Endothelial cell of umbilical vein (primary cell): ENCODE measurements at regions not wholly inside any gene's neighbourhood (a gene's known extent, or its start where the extent isn't known, plus 50 kb on each side); places are given as distances from the start of the nearest gene placed in this dataset.

Source experiments
- BruUV-seq: library from RNA; stranded (reverse); fragments of 400-500 nt; replicated peaks from 2 replicates; lab custom pipeline; 2021; lab: Mats Ljungman, UMichigan
- CTCF ChIA-PET: fragments of 300-600, 350-600 bp; sonication (Branson Sonifier 250); formaldehyde crosslinking; loops from one replicate; lab custom pipeline; 2021; ENCODE audit warnings: antibody characterized with exemption, inconsistent platforms; lab: Charles Lee
- POLR2A ChIA-PET: fragments of 300-600, 350-600 bp; sonication (Branson Sonifier 250); formaldehyde crosslinking; loops from one replicate; lab custom pipeline; 2021; ENCODE audit warnings: antibody characterized with exemption, inconsistent platforms; lab: Charles Lee
- DNase-seq: peaks from one replicate; pipeline ENCODE4 v3.0.0-alpha.2; 2011; ENCODE audit warnings: low read depth, low spot score
- FAIRE-seq: peaks from 2 replicates; lab custom pipeline; 2011; peaks lifted over from hg19 to GRCh38; lab: Jason Lieb, UNC
- H2AFZ ChIP-seq: 2 replicates; pipeline ENCODE4 v1.6.0; 2012; ENCODE audit warnings: low read depth, low read length, control low read depth, inconsistent platforms
- H3K27ac ChIP-seq: 2 replicates; pipeline ENCODE4 v1.5.1; 2011; ENCODE audit warnings: low read depth, mild to moderate bottlenecking, control low read depth, low read length, moderate library complexity; ENCODE audit not compliant: insufficient read depth
- H3K27me3 ChIP-seq, 2 experiments: 2 replicates each; pipeline versions ENCODE4 v1.6.0 to v1.6.1; 2011; ENCODE audit warnings: low read length in 2 of 2, mixed read lengths in 1 of 2; ENCODE audit not compliant: control insufficient read depth in 2 of 2, insufficient read depth in 2 of 2
- H3K36me3 ChIP-seq, 2 experiments: 2 replicates in 1 of 2; 3 replicates in 1 of 2; pipeline ENCODE4 v1.5.1; 2011; ENCODE audit warnings: low read length in 2 of 2, mild to moderate bottlenecking in 1 of 2, moderate library complexity in 1 of 2; ENCODE audit not compliant: control insufficient read depth in 2 of 2, insufficient read depth in 2 of 2; ENCODE audit errors: extremely low read depth in 1 of 2
- H3K4me1 ChIP-seq: 3 replicates; pipeline ENCODE4 v1.5.1; 2011; ENCODE audit warnings: mild to moderate bottlenecking, low read length; ENCODE audit not compliant: control insufficient read depth, insufficient read depth; ENCODE audit errors: extremely low read depth
- H3K4me2 ChIP-seq: 2 replicates; pipeline ENCODE4 v1.6.1; 2011; ENCODE audit warnings: low read length, control low read depth, mixed read lengths; ENCODE audit not compliant: insufficient read depth
- H3K4me3 ChIP-seq, 3 experiments: fragments of 200-600 bp in 1 of 3; sonication (generic), shearing (Covaris generic) in 1 of 3; replicated peaks in 1 of 3; 2 replicates each; pipeline ENCODE4 v1.5.1; 2011 to 2016; ENCODE audit warnings: control low read depth in 3 of 3, low read length in 3 of 3, mild to moderate bottlenecking in 2 of 3, inconsistent platforms in 1 of 3, low read depth in 1 of 3, moderate library complexity in 1 of 3; ENCODE audit not compliant: insufficient read depth in 1 of 3
- H3K79me2 ChIP-seq: 2 replicates; pipeline ENCODE4 v1.6.0; 2012; ENCODE audit warnings: low read length, inconsistent platforms; ENCODE audit not compliant: control insufficient read depth, insufficient read depth
- H3K9ac ChIP-seq: replicated peaks from 2 replicates; pipeline ENCODE3; 2011; ENCODE audit warnings: low read length, control low read depth; ENCODE audit not compliant: insufficient read depth; ENCODE audit errors: extremely low read depth
- H3K9me1 ChIP-seq: replicated peaks from 3 replicates; pipeline ENCODE4 v1.6.0; 2011; ENCODE audit warnings: mild to moderate bottlenecking, low read length; ENCODE audit not compliant: control insufficient read depth, insufficient read depth; ENCODE audit errors: extremely low read depth
- H3K9me3 ChIP-seq: replicated peaks from 2 replicates; pipeline ENCODE4 v1.5.1; 2012; ENCODE audit warnings: low read length, inconsistent platforms; ENCODE audit not compliant: control insufficient read depth, insufficient read depth
- H4K20me1 ChIP-seq: replicated peaks from 2 replicates; pipeline ENCODE3; 2011; ENCODE audit warnings: mild to moderate bottlenecking, low read length; ENCODE audit not compliant: control insufficient read depth, insufficient read depth; ENCODE audit errors: extremely low read depth
- CTCF ChIP-seq, 2 donors: IDR thresholded peaks; 1 replicate in 1 of 2; 2 replicates in 1 of 2; pipeline ENCODE4 v1.5.1; 2011; ENCODE audit warnings: low read length in 2 of 2, mild to moderate bottlenecking in 2 of 2, moderate library complexity in 2 of 2, control low read depth in 1 of 2, inconsistent platforms in 1 of 2, low read depth in 1 of 2; ENCODE audit not compliant: insufficient read depth in 1 of 2; ENCODE audit errors: extremely low read depth in 1 of 2
- EZH2 ChIP-seq: IDR thresholded peaks from 2 replicates; pipeline ENCODE4 v1.6.1; 2012; ENCODE audit warnings: borderline replicate concordance, low read depth, mild to moderate bottlenecking, moderate library complexity, low read length, inconsistent platforms; ENCODE audit not compliant: severe bottlenecking
- FOS ChIP-seq: IDR thresholded peaks from 2 replicates; pipeline ENCODE4 v1.6.1; 2011; ENCODE audit warnings: mild to moderate bottlenecking, low read length, moderate library complexity, borderline replicate concordance; ENCODE audit not compliant: insufficient read depth
- GATA2 ChIP-seq: IDR thresholded peaks from 2 replicates; pipeline ENCODE4 v1.7.0; 2011; ENCODE audit warnings: low read depth, mild to moderate bottlenecking, moderate library complexity, mixed read lengths, low read length; ENCODE audit not compliant: insufficient read length, insufficient read depth
- JUN ChIP-seq: IDR thresholded peaks from 2 replicates; pipeline ENCODE4 v1.6.1; 2011; ENCODE audit warnings: borderline replicate concordance, low read depth; ENCODE audit not compliant: insufficient read length, insufficient read depth
- MYC ChIP-seq: IDR thresholded peaks from one replicate; pipeline ENCODE4 v1.6.1; 2011; ENCODE audit warnings: mild to moderate bottlenecking, low read depth, low read length
- POLR2A ChIP-seq: IDR thresholded peaks from 2 replicates; pipeline ENCODE4 v1.6.1; 2012; ENCODE audit warnings: low read depth, mild to moderate bottlenecking, control low read depth, low read length
- POLR2AphosphoS5 ChIP-seq: IDR thresholded peaks from 2 replicates; pipeline ENCODE4 v1.6.1; 2012; ENCODE audit warnings: low read depth, mild to moderate bottlenecking, control low read depth, low read length, moderate library complexity; ENCODE audit not compliant: insufficient read depth
- dilution Hi-C: fragments of 300-500 bp; cut with MboI; formaldehyde crosslinking; loops from one replicate; pipeline ENCODE4 v1.15.0; 2019; ENCODE audit warnings: low sequenced_read_pairs; ENCODE audit not compliant: extremely low pct_ligation_motif_present
- intact Hi-C: fragments of 100-400 bp; cut with micrococcal nuclease; formaldehyde crosslinking; loops from one replicate; pipeline ENCODE4 v1.10.0; 2022
- TF ChIP-seq, protein P1 (sequence below): IDR thresholded peaks from 2 replicates; pipeline ENCODE4 v1.6.1; 2011; ENCODE audit not compliant: insufficient read depth, insufficient read length

DNA sequence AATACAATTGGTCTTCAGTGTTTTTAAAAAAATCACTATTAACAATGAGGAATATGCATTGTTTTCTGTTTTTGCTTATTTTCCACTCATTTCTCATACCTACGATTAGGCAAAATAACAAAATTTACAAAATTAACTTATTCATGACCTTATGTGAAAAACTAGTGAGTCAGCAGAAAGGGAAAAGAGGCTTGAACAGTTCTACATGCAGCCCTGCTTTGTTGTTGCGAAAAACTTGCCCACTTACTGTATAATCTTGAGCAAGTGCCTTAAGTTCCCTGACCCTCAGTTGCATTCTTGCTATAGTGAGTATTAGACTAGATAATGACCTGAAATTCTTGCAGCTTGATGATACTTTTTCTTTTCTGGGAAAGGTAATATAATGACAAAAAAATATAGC lies 551.1 kb upstream of the BCHE start:
- intact Hi-C loops, result no loop called here
- Histone ChIP-seq H2AFZ (no peak overlapping the region), H3K4me2 (no peak overlapping the region)

More for the DNA sequence above, 551.1 kb upstream of the BCHE start:
- Histone ChIP-seq H3K4me3 (no peak overlapping the region), H3K9me1 (no peaks in the 10 kb centered on the region), H3K79me2 (no peaks in the 10 kb centered on the region), H3K27ac (no peak overlapping the region), H3K9me3 (peaks cover 2% of the 10 kb centered on the region), H3K9ac (no peak overlapping the region), H3K4me1 (no peaks in the 10 kb centered on the region), H3K36me3 (no peaks in the 10 kb centered on the region), H4K20me1 (no peaks in the 10 kb centered on the region), H3K27me3 (no peaks in the 10 kb centered on the region)
- no peak for DNase-seq
- dilution Hi-C loops, result no loop called here
- no peak for FAIRE-seq
- BruUV-seq, result no TSS peak
- ChIA-PET CTCF (no interaction called here), POLR2A (no interaction called here)
- TF ChIP-seq JUN (no peak), CTCF (IDR thresholded peaks at IDR 0.05; ENCODE audit: extremely low read depth in 1 of 2, insufficient read depth in 1 of 2, low read depth in 1 of 2, low read length in 2 of 2) (no peak), GATA2 (no peak), POLR2A (no peak), FOS (no peak), POLR2AphosphoS5 (no peak), MYC (no peak), EZH2 (no peak)
- TF ChIP-seq, protein P1, sequence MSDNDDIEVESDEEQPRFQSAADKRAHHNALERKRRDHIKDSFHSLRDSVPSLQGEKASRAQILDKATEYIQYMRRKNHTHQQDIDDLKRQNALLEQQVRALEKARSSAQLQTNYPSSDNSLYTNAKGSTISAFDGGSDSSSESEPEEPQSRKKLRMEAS, result no peak
